Kidney epithelial cell (primary cell): ENCODE measurements at regions not wholly inside any gene's neighbourhood (a gene's known extent, or its start where the extent isn't known, plus 50 kb on each side); places are given as distances from the start of the nearest gene placed in this dataset.

ENCODE experiments used
- DNase-seq: peaks from one replicate; pipeline ENCODE4 v3.0.0-alpha.2; 2010; ENCODE audit warnings: low read depth
- H3K27me3 ChIP-seq: 2 replicates; pipeline ENCODE4 v1.6.0; 2011; ENCODE audit warnings: low read length; ENCODE audit not compliant: control insufficient read depth, insufficient read depth
- H3K36me3 ChIP-seq: 2 replicates; pipeline ENCODE4 v1.5.1; 2011; ENCODE audit warnings: low read length; ENCODE audit not compliant: control insufficient read depth, insufficient read depth
- H3K4me3 ChIP-seq: 2 replicates; pipeline ENCODE4 v1.5.1; 2011; ENCODE audit warnings: low read depth, mild to moderate bottlenecking, control low read depth, low read length
- CTCF ChIP-seq: IDR thresholded peaks from 2 replicates; pipeline ENCODE4 v1.5.1; 2011; ENCODE audit warnings: mild to moderate bottlenecking, moderate library complexity, low read length, control low read depth, inconsistent platforms; ENCODE audit not compliant: insufficient read depth, poor library complexity, severe bottlenecking

GRCh38 chr10:4775808-4776207, 50.2 kb upstream of the AKR1E2 start:
- TF ChIP-seq CTCF, result no peak
- Histone ChIP-seq H3K36me3 (no peaks in the 10 kb centered on the region), H3K4me3 (no peak overlapping the region), H3K27me3 (no peaks in the 10 kb centered on the region)
- DNase-seq, result no peak

- H3K4me3 ChIP-seq, result no peak overlapping the region
- no peak for TF ChIP-seq CTCF
- no peak for DNase-seq
- H3K36me3 ChIP-seq, result no peaks in the 10 kb centered on the region
- H3K27me3 ChIP-seq, result no peaks in the 10 kb centered on the region
These were observed 53.8 kb upstream of the AKR1E2 start for GRCh38 chr10:4772202-4772570.

- no peak for TF ChIP-seq CTCF
- Histone ChIP-seq H3K36me3 (no peaks in the 10 kb centered on the region), H3K4me3 (no peak overlapping the region), H3K27me3 (no peaks in the 10 kb centered on the region)
- no peak for DNase-seq
These were observed 54.3 kb upstream of the AKR1E2 start for GRCh38 chr10:4771554-4772201.

- peak; percentile 23 for TF ChIP-seq CTCF
- peak; percentile 95 for DNase-seq
- no peaks in the 10 kb centered on the region for H3K27me3 ChIP-seq
- H3K4me3 ChIP-seq, result no peak overlapping the region
- no peaks in the 10 kb centered on the region for H3K36me3 ChIP-seq
These were observed 55.0 kb upstream of the AKR1E2 start for GRCh38 chr10:4770801-4771553.

- no peak for TF ChIP-seq CTCF
- DNase-seq, result no peak
- Histone ChIP-seq H3K4me3 (no peak overlapping the region), H3K36me3 (no peaks in the 10 kb centered on the region), H3K27me3 (no peaks in the 10 kb centered on the region)
These were observed 57.6 kb upstream of the AKR1E2 start for GRCh38 chr10:4768416-4768815.
